Astrocyte of the cerebellum (primary cell): ENCODE measurements at regions not wholly inside any gene's neighbourhood (a gene's known extent, or its start where the extent isn't known, plus 50 kb on each side); places are given as distances from the start of the nearest gene placed in this dataset.
"Not testable (repeated sequence)": the region's sequence is repeated elsewhere in the genome, so short reads cannot be mapped to it uniquely, and the experiment has no call there.

Experiments used
- DNase-seq: peaks from one replicate; pipeline ENCODE4 v3.0.0-alpha.2; 2011; ENCODE audit warnings: low read depth
- H3K4me3 ChIP-seq: 2 replicates; pipeline ENCODE4 v1.5.1; 2011; ENCODE audit warnings: mild to moderate bottlenecking, low read depth, low read length, moderate library complexity
- CTCF ChIP-seq: IDR thresholded peaks from 2 replicates; pipeline ENCODE4 v1.5.1; 2012; ENCODE audit warnings: low read length, low read depth, moderate library complexity, mild to moderate bottlenecking; ENCODE audit errors: missing control alignments
- in situ Hi-C: cut with HindIII; loops from 2 replicates; pipeline ENCODE4 v1.10.0; 2017; ENCODE audit warnings: low sequenced_read_pairs

- no peak for TF ChIP-seq CTCF
- in situ Hi-C loops: no loop called here
- no peak overlapping the region for H3K4me3 ChIP-seq
- DNase-seq: no peak
These were observed 152.4 kb upstream of the PTPN1 start for GRCh38 chr20:50357783-50358161.

GRCh38 chr20:50358166-50358565 lies 152.0 kb upstream of the PTPN1 start:
- no peak overlapping the region for H3K4me3 ChIP-seq
- no peak for TF ChIP-seq CTCF
- no peak for DNase-seq
- in situ Hi-C loops: no loop called here

GRCh38 chr20:50358971-50359370 lies 151.2 kb upstream of the PTPN1 start:
- in situ Hi-C loops: no loop called here
- TF ChIP-seq CTCF: no peak
- H3K4me3 ChIP-seq: no peak overlapping the region
- no peak for DNase-seq

GRCh38 chr20:50359607-50360217 lies 150.5 kb upstream of the PTPN1 start:
- TF ChIP-seq CTCF: no peak
- H3K4me3 ChIP-seq: no peak overlapping the region
- in situ Hi-C loops: no loop called here
- no peak for DNase-seq

- TF ChIP-seq CTCF: no peak
- no peak overlapping the region for H3K4me3 ChIP-seq
- no peak for DNase-seq
- in situ Hi-C loops: no loop called here
These were observed 149.9 kb upstream of the PTPN1 start for GRCh38 chr20:50360218-50360672.

- no peak for TF ChIP-seq CTCF
- DNase-seq: no peak
- in situ Hi-C loops: no loop called here
- no peak overlapping the region for H3K4me3 ChIP-seq
These were observed 149.3 kb upstream of the PTPN1 start for GRCh38 chr20:50360921-50361320.

- DNase-seq, in situ Hi-C loops: not testable (repeated sequence)
These were observed 148.0 kb upstream of the PTPN1 start for GRCh38 chr20:50362177-50362576.

More at GRCh38 chr20:50362177-50362576, 148.0 kb upstream of the PTPN1 start:
- not testable (repeated sequence) for H3K4me3 ChIP-seq
